Astrocyte of the spinal cord (primary cell): ENCODE measurements at regions not wholly inside any gene's neighbourhood (a gene's known extent, or its start where the extent isn't known, plus 50 kb on each side); places are given as distances from the start of the nearest gene placed in this dataset.

Experiments
- DNase-seq: peaks from one replicate; pipeline ENCODE4 v3.0.0; 2011; ENCODE audit warnings: low read depth, low spot score
- H3K4me3 ChIP-seq: 2 replicates; pipeline ENCODE4 v1.5.1; 2011; ENCODE audit warnings: low read depth, mild to moderate bottlenecking, low read length, moderate library complexity
- in situ Hi-C: cut with HindIII; loops from 2 replicates; pipeline ENCODE4 v1.10.0; 2017; ENCODE audit warnings: low sequenced_read_pairs
- TF ChIP-seq, protein P1 (sequence below): IDR thresholded peaks from 2 replicates; pipeline ENCODE4 v1.5.1; 2012; ENCODE audit warnings: low read depth, mild to moderate bottlenecking, low read length, inconsistent platforms

DNA sequence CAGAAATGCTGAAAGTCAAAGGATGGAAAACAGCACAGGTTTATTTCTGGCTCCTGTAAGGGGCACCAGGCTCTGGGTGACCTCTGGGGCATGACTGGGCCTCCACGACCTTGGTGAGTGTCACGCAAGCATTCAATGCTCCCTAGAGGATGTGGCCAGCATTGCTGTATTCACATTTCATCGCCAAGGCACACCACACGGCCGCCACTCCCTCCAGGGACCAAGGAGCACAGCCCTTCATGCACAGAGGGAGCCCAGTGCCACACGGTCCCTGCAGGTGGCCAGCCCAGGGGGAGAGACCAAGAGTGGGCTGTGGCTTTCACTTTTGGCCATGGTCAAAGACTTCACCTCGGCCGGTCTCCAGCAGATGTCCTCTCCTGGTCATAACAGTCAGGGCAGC is 137.4 kb upstream of the TNRC6C start:
- no peak overlapping the region for H3K4me3 ChIP-seq
- TF ChIP-seq, protein P1, sequence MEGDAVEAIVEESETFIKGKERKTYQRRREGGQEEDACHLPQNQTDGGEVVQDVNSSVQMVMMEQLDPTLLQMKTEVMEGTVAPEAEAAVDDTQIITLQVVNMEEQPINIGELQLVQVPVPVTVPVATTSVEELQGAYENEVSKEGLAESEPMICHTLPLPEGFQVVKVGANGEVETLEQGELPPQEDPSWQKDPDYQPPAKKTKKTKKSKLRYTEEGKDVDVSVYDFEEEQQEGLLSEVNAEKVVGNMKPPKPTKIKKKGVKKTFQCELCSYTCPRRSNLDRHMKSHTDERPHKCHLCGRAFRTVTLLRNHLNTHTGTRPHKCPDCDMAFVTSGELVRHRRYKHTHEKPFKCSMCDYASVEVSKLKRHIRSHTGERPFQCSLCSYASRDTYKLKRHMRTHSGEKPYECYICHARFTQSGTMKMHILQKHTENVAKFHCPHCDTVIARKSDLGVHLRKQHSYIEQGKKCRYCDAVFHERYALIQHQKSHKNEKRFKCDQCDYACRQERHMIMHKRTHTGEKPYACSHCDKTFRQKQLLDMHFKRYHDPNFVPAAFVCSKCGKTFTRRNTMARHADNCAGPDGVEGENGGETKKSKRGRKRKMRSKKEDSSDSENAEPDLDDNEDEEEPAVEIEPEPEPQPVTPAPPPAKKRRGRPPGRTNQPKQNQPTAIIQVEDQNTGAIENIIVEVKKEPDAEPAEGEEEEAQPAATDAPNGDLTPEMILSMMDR = no peak
- in situ Hi-C loops = no loop called here
- DNase-seq = no peak

DNA sequence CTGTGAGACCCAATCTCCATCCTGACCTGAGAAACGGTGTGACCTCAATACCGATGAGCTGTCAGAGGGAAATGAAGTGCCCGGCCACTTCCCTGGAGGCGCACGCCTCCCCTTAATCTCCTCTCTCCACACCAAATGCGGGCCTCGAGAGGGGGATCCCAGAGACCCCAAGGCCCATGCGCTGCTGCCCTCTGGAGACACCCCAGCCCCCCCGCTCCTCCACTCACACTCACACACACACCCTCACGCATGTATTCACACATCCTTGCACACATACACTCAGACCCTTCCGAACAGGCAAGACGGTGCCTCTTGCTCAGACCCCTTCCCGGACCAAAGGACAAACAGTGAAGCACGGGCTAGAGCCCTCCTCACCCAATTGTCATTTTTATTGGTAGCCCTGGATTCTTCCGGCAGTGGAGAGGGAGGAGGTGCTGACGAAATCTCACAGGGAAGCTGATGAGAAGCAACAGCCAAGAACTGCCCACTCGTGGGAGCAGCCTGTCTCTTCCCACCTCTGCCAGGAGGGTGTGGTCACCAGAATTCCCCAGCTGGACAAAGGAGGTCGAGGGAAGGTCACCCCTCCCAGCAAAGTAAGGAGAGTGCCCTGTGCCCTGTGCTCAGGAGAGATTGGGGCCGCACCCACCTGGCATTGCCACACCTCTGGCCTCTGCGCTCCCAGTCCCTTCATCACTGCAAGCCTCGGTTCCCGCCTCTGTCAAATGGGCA is 136.0 kb upstream of the TNRC6C start:
- no peak overlapping the region for H3K4me3 ChIP-seq
- in situ Hi-C loops = no loop called here
- DNase-seq = no peak
- TF ChIP-seq, protein P1 = no peak

DNA sequence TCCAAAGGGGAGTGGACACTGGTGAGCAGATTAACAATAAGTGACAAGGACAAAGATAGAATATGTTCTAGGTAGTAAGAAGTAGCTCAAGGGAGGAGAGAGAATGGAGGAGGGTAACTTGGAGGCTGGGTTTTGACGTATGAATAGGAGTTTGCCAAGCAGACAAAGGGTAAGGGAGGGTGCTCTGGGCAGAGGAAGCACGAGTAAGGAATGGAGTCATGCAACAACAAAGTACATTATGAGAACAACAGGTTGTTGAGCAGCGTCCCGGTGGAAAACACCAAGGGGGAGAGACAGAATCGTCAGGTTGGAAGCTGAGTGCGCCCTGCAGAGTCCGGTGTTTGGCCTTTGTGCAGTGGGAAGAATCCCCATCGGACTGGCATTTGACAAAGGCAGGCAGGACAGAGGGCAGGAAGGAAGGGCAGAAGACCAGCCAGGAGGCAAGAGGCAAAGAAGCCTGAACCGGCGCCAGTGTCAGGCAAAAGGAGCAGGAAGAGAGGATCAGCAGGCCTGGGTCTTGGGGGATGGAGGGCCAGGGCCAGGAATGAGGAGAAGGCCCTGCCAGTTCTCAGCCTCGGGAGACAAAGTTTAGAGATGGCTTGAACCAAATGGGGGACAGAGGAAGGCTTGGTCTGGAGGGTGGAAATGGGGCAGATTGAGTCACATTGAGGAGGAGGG is 134.3 kb upstream of the TNRC6C start:
- in situ Hi-C loops = no loop called here
- TF ChIP-seq, protein P1 = no peak
- H3K4me3 ChIP-seq = no peak overlapping the region
- no peak for DNase-seq

DNA sequence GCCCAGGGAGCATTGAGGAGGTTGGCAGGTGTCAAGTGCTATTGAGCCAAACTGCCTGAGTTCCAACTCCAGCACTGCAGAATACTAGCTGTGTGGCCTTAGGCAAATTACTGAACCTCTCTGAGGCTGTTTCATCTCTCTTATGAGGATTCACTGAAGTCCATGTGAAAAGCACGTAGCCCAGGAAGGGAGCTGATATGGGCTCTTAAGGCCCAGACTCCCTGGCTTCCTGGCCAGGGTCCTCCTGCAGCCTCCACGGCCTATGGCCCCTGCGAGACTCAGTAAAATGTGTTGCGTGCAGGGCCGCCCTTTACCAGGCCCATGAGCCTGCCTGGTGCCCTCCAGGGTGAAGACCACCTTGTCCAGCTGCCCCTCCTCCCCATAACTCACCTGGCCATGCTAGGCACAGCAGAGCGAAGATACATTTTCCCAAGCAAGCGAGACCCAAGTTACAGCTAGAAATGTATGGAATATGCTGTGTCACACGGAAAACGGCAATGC is 133.7 kb upstream of the TNRC6C start:
- in situ Hi-C loops = no loop called here
- no peak overlapping the region for H3K4me3 ChIP-seq
- DNase-seq = no peak
- TF ChIP-seq, protein P1 = no peak

DNA sequence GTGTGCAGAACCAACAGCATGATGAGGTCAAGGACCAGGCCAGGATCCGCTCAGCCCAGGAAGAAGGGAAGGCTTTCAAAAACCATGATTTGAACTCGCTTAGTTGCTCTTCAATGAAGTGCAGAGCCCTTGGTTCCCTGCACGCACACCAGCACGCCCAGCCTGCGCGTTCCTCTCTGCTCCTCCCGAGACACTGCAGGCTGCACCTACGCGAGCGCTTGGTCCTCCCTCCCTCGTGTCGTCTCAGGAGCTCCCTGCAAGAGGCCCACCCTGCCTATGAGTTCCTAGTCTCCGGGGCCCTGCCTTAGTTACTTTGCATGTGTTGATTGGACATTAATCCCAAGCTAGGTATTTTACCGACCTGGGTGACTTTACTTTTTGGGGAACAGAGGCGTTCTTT is 132.9 kb upstream of the TNRC6C start:
- in situ Hi-C loops = no loop called here
- H3K4me3 ChIP-seq = no peak overlapping the region
- no peak for DNase-seq
- TF ChIP-seq, protein P1 = no peak

DNA sequence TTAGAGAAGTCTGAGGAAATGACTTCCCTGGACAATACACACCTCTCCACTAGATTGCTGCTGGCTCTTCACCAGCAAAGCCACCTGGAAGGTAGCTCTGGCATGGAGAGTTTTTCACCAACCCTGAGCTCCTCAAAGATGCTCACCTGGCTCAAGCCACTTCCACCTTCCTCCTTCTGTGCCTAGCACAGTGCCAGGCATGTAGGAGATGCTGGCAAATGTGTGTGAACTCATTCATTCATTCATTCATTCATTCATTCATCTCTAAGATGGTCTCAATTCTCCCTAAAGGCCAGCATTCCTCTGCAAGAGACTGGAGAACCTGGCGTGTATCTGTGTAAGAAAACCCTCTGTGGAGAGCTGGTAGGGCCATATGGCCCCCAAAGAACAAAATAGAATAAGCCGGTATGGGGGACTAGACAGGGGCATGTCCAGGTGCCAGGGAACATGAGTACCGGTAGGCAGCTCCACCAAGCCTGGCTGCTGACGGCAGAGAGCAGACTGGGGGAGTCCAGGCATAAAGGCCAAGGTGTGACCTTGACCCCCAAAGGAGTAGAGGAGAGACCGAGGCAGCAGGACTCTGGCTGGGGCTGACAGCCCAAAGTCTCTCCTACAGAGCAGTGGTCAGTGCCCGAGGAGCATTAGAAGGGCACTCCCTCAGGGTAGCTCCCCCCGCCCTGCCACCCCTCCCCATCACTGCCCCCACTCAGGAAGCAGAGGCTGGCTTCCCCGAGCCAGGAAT is 132.2 kb upstream of the TNRC6C start:
- H3K4me3 ChIP-seq = no peak overlapping the region
- DNase-seq = no peak
- TF ChIP-seq, protein P1 = no peak
- in situ Hi-C loops = no loop called here
